OCI-LY1 (cell line): ENCODE measurements at regions not wholly inside any gene's neighbourhood (a gene's known extent, or its start where the extent isn't known, plus 50 kb on each side); places are given as distances from the start of the nearest gene placed in this dataset.

ENCODE experiments used
- EZH2 ChIP-seq: fragments of 200-600 bp; sonication (generic), shearing (Covaris generic); IDR thresholded peaks from 2 replicates; pipeline ENCODE4 v1.8.0; 2017; ENCODE audit warnings: borderline replicate concordance, mixed run types, mild to moderate bottlenecking, antibody characterized with exemption, low read length, moderate library complexity, mixed read lengths
- TF ChIP-seq, protein P1 (sequence below): fragments of 200-600 bp; sonication (generic), shearing (Covaris generic); IDR thresholded peaks from 2 replicates; pipeline ENCODE4 v1.5.1; 2017; ENCODE audit warnings: mild to moderate bottlenecking, antibody characterized with exemption, low read length, moderate library complexity, mixed read lengths

DNA sequence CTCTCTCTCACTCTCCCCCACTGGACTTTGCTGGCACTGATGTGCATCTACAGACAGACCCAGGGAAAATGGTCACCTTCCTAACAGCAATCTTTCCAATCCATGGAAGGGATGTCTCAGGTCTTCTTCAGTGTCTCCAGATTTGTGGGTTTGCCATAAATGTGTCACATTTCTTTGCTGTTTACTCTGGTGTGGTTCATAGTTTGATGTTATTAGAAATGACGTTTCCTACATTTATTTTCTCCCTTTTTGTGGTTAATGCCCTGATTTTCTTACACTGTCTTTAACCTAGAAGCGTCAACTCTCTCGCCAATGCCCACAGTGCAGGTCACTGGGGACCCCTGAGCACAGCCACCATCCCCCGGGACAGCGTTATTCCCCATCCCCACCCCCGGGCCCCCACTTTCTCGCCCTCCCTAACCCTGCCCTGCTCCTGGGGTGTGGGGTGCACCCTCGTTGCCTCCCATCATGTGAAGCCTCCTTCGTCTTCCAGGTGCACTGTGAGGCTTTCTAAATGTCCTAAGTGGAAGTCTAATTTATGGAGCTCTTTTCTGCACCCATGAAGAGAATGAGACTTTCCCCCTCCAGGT is 86.5 kb downstream of the YTHDF1 start:
- TF ChIP-seq, protein P1, sequence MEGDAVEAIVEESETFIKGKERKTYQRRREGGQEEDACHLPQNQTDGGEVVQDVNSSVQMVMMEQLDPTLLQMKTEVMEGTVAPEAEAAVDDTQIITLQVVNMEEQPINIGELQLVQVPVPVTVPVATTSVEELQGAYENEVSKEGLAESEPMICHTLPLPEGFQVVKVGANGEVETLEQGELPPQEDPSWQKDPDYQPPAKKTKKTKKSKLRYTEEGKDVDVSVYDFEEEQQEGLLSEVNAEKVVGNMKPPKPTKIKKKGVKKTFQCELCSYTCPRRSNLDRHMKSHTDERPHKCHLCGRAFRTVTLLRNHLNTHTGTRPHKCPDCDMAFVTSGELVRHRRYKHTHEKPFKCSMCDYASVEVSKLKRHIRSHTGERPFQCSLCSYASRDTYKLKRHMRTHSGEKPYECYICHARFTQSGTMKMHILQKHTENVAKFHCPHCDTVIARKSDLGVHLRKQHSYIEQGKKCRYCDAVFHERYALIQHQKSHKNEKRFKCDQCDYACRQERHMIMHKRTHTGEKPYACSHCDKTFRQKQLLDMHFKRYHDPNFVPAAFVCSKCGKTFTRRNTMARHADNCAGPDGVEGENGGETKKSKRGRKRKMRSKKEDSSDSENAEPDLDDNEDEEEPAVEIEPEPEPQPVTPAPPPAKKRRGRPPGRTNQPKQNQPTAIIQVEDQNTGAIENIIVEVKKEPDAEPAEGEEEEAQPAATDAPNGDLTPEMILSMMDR: no peak
- no peak for TF ChIP-seq EZH2
